ENCODE measurements at regions not wholly inside any gene's neighbourhood (a gene's known extent, or its start where the extent isn't known, plus 50 kb on each side); places are given as distances from the start of the nearest gene placed in this dataset.

DNA sequence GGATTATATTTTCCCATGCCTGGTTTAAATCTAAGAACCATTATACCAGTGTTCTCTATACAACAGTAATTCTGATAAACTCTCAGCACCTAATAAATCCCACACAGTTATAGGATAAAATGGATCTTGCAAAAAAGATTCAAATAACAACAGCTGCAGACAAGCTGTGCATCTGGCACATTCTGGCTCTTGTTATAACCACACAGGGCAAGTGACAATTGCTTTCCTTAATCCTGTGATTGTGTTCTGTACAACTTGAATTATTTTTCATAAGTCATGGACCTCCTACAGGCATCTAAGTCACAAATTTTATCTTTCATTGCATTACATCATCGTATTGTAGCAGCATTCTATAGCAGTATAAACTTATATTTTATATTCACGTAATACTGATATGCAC, 948.3 kb downstream of the SLITRK1 start:
- TF ChIP-seq, protein P1, sequence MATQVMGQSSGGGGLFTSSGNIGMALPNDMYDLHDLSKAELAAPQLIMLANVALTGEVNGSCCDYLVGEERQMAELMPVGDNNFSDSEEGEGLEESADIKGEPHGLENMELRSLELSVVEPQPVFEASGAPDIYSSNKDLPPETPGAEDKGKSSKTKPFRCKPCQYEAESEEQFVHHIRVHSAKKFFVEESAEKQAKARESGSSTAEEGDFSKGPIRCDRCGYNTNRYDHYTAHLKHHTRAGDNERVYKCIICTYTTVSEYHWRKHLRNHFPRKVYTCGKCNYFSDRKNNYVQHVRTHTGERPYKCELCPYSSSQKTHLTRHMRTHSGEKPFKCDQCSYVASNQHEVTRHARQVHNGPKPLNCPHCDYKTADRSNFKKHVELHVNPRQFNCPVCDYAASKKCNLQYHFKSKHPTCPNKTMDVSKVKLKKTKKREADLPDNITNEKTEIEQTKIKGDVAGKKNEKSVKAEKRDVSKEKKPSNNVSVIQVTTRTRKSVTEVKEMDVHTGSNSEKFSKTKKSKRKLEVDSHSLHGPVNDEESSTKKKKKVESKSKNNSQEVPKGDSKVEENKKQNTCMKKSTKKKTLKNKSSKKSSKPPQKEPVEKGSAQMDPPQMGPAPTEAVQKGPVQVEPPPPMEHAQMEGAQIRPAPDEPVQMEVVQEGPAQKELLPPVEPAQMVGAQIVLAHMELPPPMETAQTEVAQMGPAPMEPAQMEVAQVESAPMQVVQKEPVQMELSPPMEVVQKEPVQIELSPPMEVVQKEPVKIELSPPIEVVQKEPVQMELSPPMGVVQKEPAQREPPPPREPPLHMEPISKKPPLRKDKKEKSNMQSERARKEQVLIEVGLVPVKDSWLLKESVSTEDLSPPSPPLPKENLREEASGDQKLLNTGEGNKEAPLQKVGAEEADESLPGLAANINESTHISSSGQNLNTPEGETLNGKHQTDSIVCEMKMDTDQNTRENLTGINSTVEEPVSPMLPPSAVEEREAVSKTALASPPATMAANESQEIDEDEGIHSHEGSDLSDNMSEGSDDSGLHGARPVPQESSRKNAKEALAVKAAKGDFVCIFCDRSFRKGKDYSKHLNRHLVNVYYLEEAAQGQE (IDR thresholded peaks at IDR 0.05; ENCODE audit: insufficient replicate concordance, low read depth), result no peak
- TF ChIP-seq, protein P2, sequence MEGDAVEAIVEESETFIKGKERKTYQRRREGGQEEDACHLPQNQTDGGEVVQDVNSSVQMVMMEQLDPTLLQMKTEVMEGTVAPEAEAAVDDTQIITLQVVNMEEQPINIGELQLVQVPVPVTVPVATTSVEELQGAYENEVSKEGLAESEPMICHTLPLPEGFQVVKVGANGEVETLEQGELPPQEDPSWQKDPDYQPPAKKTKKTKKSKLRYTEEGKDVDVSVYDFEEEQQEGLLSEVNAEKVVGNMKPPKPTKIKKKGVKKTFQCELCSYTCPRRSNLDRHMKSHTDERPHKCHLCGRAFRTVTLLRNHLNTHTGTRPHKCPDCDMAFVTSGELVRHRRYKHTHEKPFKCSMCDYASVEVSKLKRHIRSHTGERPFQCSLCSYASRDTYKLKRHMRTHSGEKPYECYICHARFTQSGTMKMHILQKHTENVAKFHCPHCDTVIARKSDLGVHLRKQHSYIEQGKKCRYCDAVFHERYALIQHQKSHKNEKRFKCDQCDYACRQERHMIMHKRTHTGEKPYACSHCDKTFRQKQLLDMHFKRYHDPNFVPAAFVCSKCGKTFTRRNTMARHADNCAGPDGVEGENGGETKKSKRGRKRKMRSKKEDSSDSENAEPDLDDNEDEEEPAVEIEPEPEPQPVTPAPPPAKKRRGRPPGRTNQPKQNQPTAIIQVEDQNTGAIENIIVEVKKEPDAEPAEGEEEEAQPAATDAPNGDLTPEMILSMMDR (IDR thresholded peaks at IDR 0.05; ENCODE audit: insufficient read depth, low read length), result no peak
- TF ChIP-seq POLR2AphosphoS5 (IDR thresholded peaks at IDR 0.05; ENCODE audit: low read depth), result no peak
- no peak for TF ChIP-seq SPI1 (IDR thresholded peaks at IDR 0.05; ENCODE audit: borderline replicate concordance, low read depth)
- TF ChIP-seq GABPA (IDR thresholded peaks at IDR 0.05; ENCODE audit: low read depth), result no peak

All from HL-60 (cell line).